ENCODE measurements at regions not wholly inside any gene's neighbourhood (a gene's known extent, or its start where the extent isn't known, plus 50 kb on each side); places are given as distances from the start of the nearest gene placed in this dataset.

- no peak overlapping the region for H3K4me3 Mint-ChIP-seq
- no peaks in the 10 kb centered on the region for H3K36me3 Mint-ChIP-seq (ENCODE audit: insufficient read depth in 1 of 3, low read depth in 3 of 3)
- no peaks in the 10 kb centered on the region for H3K23me2 ChIP-seq (ENCODE audit: insufficient read length, low read depth, low read length, poor library complexity, severe bottlenecking)
- no peaks in the 10 kb centered on the region for H3K79me2 ChIP-seq (ENCODE audit: insufficient read depth, low read length)
- H3K23ac ChIP-seq (ENCODE audit: insufficient read length, low read depth, low read length) = no peak overlapping the region
- no peak overlapping the region for H3T11ph ChIP-seq (ENCODE audit: low read length)
- H3K4ac ChIP-seq (ENCODE audit: low read depth, low read length) = no peak overlapping the region
- no peaks in the 10 kb centered on the region; the same call in 1 of the 2 replicates for H3K27me3 ChIP-seq (ENCODE audit: insufficient read depth, low read length)
- H3K9me3 Mint-ChIP-seq = no peaks in the 10 kb centered on the region; a peak in 1 of 5 replicates
- H2BK12ac ChIP-seq (ENCODE audit: insufficient read length, low read depth, low read length) = no peak overlapping the region
- DNase-seq = no peak
- no peaks in the 10 kb centered on the region for H3K27me3 Mint-ChIP-seq (ENCODE audit: low read depth)
- H4K5ac ChIP-seq (ENCODE audit: insufficient read length, low read depth, low read length) = no peak overlapping the region
- no peak overlapping the region for H2BK15ac ChIP-seq (ENCODE audit: low read depth, low read length)
- no peak overlapping the region for H2BK20ac ChIP-seq (ENCODE audit: low read depth, low read length, poor library complexity, severe bottlenecking)
- H3K9ac ChIP-seq (ENCODE audit: extremely low read depth, insufficient read length, low read length) = no peak overlapping the region
- H2AFZ ChIP-seq (ENCODE audit: low read length) = no peak overlapping the region
- H4K91ac ChIP-seq (ENCODE audit: insufficient read length, low read depth, low read length) = no peak overlapping the region
- H2BK120ac ChIP-seq (ENCODE audit: low read depth, low read length, poor library complexity, severe bottlenecking) = no peak overlapping the region
- H3K4me2 ChIP-seq (ENCODE audit: insufficient read depth, insufficient read length, low read length) = no peak overlapping the region
- no peaks in the 10 kb centered on the region for H3K79me1 ChIP-seq (ENCODE audit: insufficient read depth, low read depth, low read length, poor library complexity, severe bottlenecking)
- H3K27ac Mint-ChIP-seq = no peak overlapping the region
- no peaks in the 10 kb centered on the region for H3K9me3 ChIP-seq (ENCODE audit: control insufficient read depth, low read depth, low read length)
- no peak overlapping the region for H2AK5ac ChIP-seq (ENCODE audit: insufficient read length, low read length)
- no peak overlapping the region for H3K56ac ChIP-seq (ENCODE audit: insufficient read length, low read depth, low read length)
- H2BK5ac ChIP-seq (ENCODE audit: insufficient read length, low read length) = no peak overlapping the region
- H3K27ac ChIP-seq (ENCODE audit: insufficient read length, low read depth, low read length) = no peak overlapping the region
- H4K8ac ChIP-seq (replicated peaks; ENCODE audit: insufficient read length, low read depth, low read length) = no peak overlapping the region
- no peaks in the 10 kb centered on the region for H4K20me1 ChIP-seq (ENCODE audit: control insufficient read depth, insufficient read depth, insufficient read length)
- no peaks in the 10 kb centered on the region; a peak in 1 of 4 replicates for H3K4me1 Mint-ChIP-seq
- TF ChIP-seq CTCF (conservative IDR thresholded peaks at IDR 0.05) = no peak
- H3K14ac ChIP-seq (ENCODE audit: insufficient read depth, low read length) = no peak overlapping the region
- H3K18ac ChIP-seq (ENCODE audit: insufficient read length, low read depth, low read length) = no peak overlapping the region
- H3K4me1 ChIP-seq (ENCODE audit: insufficient read depth, low read length) = no peaks in the 10 kb centered on the region
Measured at GRCh38 chr7:97357459-97357858, 240.0 kb downstream of the SDHAF3 start.
